ENCODE measurements at regions not wholly inside any gene's neighbourhood (a gene's known extent, or its start where the extent isn't known, plus 50 kb on each side); places are given as distances from the start of the nearest gene placed in this dataset.
A peak's percentile ranks its signal among the peaks of the same experiment; 100 is the strongest.

DNA sequence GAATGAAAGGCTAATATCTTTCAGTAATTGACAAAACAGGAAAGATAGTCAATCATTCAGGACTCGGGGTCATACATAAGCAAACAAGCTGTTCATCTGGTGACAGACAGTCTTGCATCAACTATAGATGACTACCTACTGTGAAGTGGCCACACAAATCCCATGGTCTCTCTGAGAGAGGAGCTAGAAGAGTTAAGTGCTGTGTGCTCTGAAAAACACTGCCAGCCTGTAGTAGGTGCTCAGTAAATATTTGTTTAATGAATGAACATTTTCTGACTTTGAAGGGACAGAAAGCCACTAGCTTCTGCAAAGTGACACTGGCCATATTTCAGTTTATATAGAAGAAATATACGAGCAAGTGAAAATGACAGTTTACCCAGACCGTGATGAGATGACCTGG is 184.0 kb upstream of the CHAC2 start:
- H3K36me3 ChIP-seq, result no peaks in the 10 kb centered on the region
- H3K4me3 ChIP-seq (ENCODE audit: low read depth, low read length), result no peak overlapping the region
- no peak for DNase-seq
- TF ChIP-seq, protein P1, sequence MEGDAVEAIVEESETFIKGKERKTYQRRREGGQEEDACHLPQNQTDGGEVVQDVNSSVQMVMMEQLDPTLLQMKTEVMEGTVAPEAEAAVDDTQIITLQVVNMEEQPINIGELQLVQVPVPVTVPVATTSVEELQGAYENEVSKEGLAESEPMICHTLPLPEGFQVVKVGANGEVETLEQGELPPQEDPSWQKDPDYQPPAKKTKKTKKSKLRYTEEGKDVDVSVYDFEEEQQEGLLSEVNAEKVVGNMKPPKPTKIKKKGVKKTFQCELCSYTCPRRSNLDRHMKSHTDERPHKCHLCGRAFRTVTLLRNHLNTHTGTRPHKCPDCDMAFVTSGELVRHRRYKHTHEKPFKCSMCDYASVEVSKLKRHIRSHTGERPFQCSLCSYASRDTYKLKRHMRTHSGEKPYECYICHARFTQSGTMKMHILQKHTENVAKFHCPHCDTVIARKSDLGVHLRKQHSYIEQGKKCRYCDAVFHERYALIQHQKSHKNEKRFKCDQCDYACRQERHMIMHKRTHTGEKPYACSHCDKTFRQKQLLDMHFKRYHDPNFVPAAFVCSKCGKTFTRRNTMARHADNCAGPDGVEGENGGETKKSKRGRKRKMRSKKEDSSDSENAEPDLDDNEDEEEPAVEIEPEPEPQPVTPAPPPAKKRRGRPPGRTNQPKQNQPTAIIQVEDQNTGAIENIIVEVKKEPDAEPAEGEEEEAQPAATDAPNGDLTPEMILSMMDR (IDR thresholded peaks at IDR 0.05; ENCODE audit: low read depth, low read length), result no peak
- H3K4me1 ChIP-seq, result no peaks in the 10 kb centered on the region
- H3K27me3 ChIP-seq, result no peaks in the 10 kb centered on the region
- H3K9me3 ChIP-seq, result no peaks in the 10 kb centered on the region

DNA sequence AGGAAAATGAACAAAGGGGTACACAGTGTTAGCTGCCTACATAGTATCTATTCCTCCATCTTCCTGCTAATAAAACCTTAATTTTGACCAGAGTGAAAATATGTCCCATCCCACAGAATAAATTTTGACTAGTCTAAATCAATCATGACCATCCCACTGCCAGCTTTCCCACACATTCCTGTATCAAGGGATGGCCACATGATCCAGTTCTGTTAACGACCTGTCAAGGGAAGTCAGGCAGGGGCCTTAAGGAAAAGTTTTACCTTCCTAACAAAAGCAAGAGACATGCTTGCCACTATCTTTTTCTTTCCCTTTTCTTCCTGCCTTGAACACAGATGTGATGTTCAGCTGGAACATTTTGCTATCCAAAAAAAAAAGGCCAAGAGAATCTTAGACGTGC is 185.0 kb upstream of the CHAC2 start:
- Histone ChIP-seq H3K36me3 (no peaks in the 10 kb centered on the region), H3K27me3 (no peaks in the 10 kb centered on the region), H3K4me1 (no peaks in the 10 kb centered on the region), H3K4me3 (ENCODE audit: low read depth, low read length) (no peak overlapping the region), H3K9me3 (no peaks in the 10 kb centered on the region)
- TF ChIP-seq, protein P1 (IDR thresholded peaks at IDR 0.05; ENCODE audit: low read depth, low read length), result no peak
- no peak for DNase-seq

DNA sequence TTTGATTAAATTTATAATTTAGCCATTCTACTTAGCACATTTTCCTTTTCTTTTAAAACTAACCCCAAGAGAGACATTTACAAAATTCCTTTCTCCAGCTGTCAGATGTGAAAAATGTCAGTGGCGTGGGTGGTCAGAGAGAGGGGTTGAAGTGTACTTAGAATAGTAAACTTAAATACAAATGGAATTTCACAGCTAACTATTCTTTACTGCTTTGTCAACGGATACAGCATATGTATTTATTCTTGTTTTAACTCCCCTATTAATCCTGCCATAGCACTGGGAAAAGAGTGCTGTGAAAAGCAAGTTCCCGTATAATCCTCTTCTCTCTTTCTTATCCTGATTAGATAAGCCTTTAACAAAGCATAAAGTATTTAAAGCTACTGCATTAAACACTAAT is 191.4 kb upstream of the CHAC2 start:
- Histone ChIP-seq H3K27me3 (no peaks in the 10 kb centered on the region), H3K4me1 (no peaks in the 10 kb centered on the region), H3K4me3 (ENCODE audit: low read depth, low read length) (no peak overlapping the region), H3K36me3 (no peaks in the 10 kb centered on the region), H3K9me3 (no peaks in the 10 kb centered on the region)
- TF ChIP-seq, protein P1 (IDR thresholded peaks at IDR 0.05; ENCODE audit: low read depth, low read length), result no peak
- no peak for DNase-seq

DNA sequence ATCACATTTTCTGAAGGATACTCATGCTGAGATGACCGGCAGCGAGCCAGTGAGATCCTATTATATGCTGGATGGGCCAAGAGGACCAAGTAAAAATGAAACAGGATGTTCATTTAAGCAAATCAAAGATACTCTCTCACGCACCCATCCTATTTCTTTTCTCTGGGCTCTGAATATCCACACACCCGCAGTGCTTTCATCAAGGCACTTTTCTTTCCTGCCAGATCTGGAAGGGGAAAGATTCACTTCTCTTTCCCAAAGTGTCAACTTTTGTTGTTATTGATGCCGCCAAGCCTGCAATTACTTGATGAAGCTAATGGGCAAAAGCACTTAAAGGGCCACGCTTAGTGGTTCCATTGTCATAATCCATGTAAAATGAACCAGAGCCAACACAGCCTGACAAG is 191.9 kb upstream of the CHAC2 start:
- no peak overlapping the region for H3K4me3 ChIP-seq (ENCODE audit: low read depth, low read length)
- no peaks in the 10 kb centered on the region for H3K36me3 ChIP-seq
- H3K4me1 ChIP-seq, result no peaks in the 10 kb centered on the region
- H3K9me3 ChIP-seq, result no peaks in the 10 kb centered on the region
- TF ChIP-seq, protein P1 (IDR thresholded peaks at IDR 0.05; ENCODE audit: low read depth, low read length), result no peak
- no peaks in the 10 kb centered on the region for H3K27me3 ChIP-seq
- DNase-seq, result no peak

DNA sequence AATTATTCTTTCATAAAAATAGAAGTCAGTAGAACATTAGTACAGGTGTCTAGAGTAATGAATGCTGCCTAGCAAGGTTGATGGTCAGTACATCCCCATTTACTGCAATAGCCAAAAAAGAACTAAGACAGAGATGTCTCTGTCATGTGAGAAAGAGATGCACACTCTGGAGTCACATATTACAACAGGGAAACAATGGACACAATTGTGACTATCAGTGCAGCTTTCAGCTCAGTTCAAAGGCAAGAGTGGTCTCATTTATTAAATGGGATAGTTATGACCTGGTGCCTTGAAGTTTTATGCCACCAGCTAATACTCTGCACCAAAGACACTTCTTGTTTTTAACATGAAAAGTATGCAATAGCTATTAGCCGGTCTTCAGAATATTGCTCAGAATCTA is 194.9 kb upstream of the CHAC2 start:
- TF ChIP-seq, protein P1 (IDR thresholded peaks at IDR 0.05; ENCODE audit: low read depth, low read length), result no peak
- Histone ChIP-seq H3K27me3 (no peaks in the 10 kb centered on the region), H3K36me3 (no peaks in the 10 kb centered on the region), H3K9me3 (no peaks in the 10 kb centered on the region), H3K4me1 (no peaks in the 10 kb centered on the region), H3K4me3 (ENCODE audit: low read depth, low read length) (no peak overlapping the region)
- no peak for DNase-seq

DNA sequence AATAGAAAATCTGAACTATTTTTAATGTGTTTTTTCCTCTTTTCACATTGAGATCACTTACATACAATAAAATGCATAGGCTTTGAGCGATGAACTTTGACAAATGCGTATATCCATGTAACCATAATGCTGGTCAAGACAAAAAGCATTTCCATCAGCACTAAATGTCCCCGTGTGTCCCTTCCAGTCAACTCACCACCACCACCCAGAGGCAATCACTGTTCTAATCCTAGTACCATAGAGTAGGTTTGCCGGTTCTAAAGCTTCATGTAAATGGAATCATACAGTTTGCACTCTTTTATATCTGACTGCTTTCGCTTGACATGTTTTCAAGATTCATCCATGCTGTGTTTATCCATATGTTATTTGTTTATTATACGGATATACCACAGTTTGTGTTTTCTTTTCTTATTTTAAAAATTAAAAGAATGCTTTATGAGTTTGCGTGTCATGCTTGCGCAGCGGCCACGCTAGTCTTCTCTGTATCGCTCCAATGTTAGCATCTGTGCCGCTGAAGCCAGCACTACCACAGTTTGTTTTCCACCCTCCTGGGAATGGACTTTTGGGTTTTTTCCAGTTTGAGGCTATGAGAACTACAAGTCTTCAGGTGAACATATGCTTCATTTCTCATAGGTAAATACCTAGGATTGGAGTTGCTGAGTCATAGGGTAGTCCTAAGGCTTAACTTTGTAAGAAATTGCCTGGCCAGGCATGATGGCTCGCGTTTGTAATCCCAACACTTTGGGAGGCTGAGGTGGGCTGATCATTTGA is 197.5 kb upstream of the CHAC2 start:
- Histone ChIP-seq H3K4me3 (ENCODE audit: low read depth, low read length) (no peak overlapping the region), H3K36me3 (no peaks in the 10 kb centered on the region), H3K4me1 (no peaks in the 10 kb centered on the region), H3K27me3 (no peaks in the 10 kb centered on the region), H3K9me3 (no peaks in the 10 kb centered on the region)
- peak; percentile 10 for DNase-seq
- TF ChIP-seq, protein P1 (IDR thresholded peaks at IDR 0.05; ENCODE audit: low read depth, low read length), result peak; percentile 18; the same call in 1 of the 2 replicates

Measured in BE2C (cell line).